SK-N-SH treated with all-trans-retinoic acid at 6 μM for 48 hours (cell line): ENCODE measurements at regions not wholly inside any gene's neighbourhood (a gene's known extent, or its start where the extent isn't known, plus 50 kb on each side); places are given as distances from the start of the nearest gene placed in this dataset.

ENCODE experiments used
- ARNTL ChIP-seq: fragments of 450-650 bp; formaldehyde crosslinking; IDR thresholded peaks from 2 replicates; pipeline ENCODE4 v1.5.0; 2020; ENCODE audit warnings: low read depth, mild to moderate bottlenecking, moderate library complexity, borderline replicate concordance
- CREB5 ChIP-seq: fragments of 250-450 bp; sonication (Bioruptor Pico); IDR thresholded peaks from 2 replicates; pipeline ENCODE4 v1.5.1; 2020; ENCODE audit warnings: low read depth, mild to moderate bottlenecking, moderate library complexity
- ISL1 ChIP-seq: fragments of 250-450 bp; sonication (Bioruptor Pico); IDR thresholded peaks from 2 replicates; pipeline ENCODE4 v2.1.2; 2022; ENCODE audit warnings: mild to moderate bottlenecking, moderate library complexity
- RARB ChIP-seq: fragments of 250-450 bp; sonication (Bioruptor Pico); IDR thresholded peaks from 2 replicates; pipeline ENCODE4 v1.8.0; 2021; ENCODE audit warnings: mild to moderate bottlenecking, moderate library complexity
- ZFP30 ChIP-seq: fragments of 450-650 bp; formaldehyde crosslinking; IDR thresholded peaks from 2 replicates; pipeline ENCODE4 v1.5.0; 2022; ENCODE audit warnings: mild to moderate bottlenecking, moderate library complexity
- ZNF70 ChIP-seq: fragments of 450-650 bp; formaldehyde crosslinking; IDR thresholded peaks from 2 replicates; pipeline ENCODE4 v1.5.0; 2020; ENCODE audit warnings: mild to moderate bottlenecking, moderate library complexity

- TF ChIP-seq ZNF70 (CRISPR knock-in tag), result no peak
- TF ChIP-seq ARNTL (CRISPR knock-in tag), result no peak
- TF ChIP-seq ZFP30 (CRISPR knock-in tag), result no peak
- TF ChIP-seq ISL1 (CRISPR knock-in tag), result no peak
- no peak for TF ChIP-seq CREB5 (CRISPR knock-in tag)
- no peak for TF ChIP-seq RARB
Observed at GRCh38 chr12:9273276-9273675, 65.1 kb upstream of the PZP start.
